HFF-Myc (cell line): ENCODE measurements at regions not wholly inside any gene's neighbourhood (a gene's known extent, or its start where the extent isn't known, plus 50 kb on each side); places are given as distances from the start of the nearest gene placed in this dataset.

Source experiments
- DNase-seq: peaks from one replicate; pipeline ENCODE4 v3.0.0-alpha.2; 2011; ENCODE audit warnings: low read depth; ENCODE audit errors: extremely low read depth
- H3K4me3 ChIP-seq: replicated peaks from 2 replicates; pipeline ENCODE4 v1.5.1; 2011; ENCODE audit warnings: low read depth, mild to moderate bottlenecking, control low read depth, low read length
- CTCF ChIP-seq: IDR thresholded peaks from 2 replicates; pipeline ENCODE4 v1.5.1; 2012; ENCODE audit warnings: mild to moderate bottlenecking, low read depth, low read length, control low read depth; ENCODE audit errors: missing control alignments

GRCh38 chr3:176208915-176209314, 988.4 kb downstream of the TBL1XR1 start:
- TF ChIP-seq CTCF, result no peak
- DNase-seq, result no peak
- H3K4me3 ChIP-seq, result no peak overlapping the region

- TF ChIP-seq CTCF, result no peak
- no peak overlapping the region for H3K4me3 ChIP-seq
- no peak for DNase-seq
These were observed 989.0 kb downstream of the TBL1XR1 start for GRCh38 chr3:176208283-176208682.

GRCh38 chr3:176206809-176207208, 990.5 kb downstream of the TBL1XR1 start:
- TF ChIP-seq CTCF, result no peak
- H3K4me3 ChIP-seq, result no peak overlapping the region
- no peak for DNase-seq

- no peak overlapping the region for H3K4me3 ChIP-seq
- no peak for DNase-seq
- TF ChIP-seq CTCF, result no peak
These were observed 994.6 kb downstream of the TBL1XR1 start for GRCh38 chr3:176202652-176203051.

- no peak for DNase-seq
- no peak for TF ChIP-seq CTCF
- H3K4me3 ChIP-seq, result no peak overlapping the region
These were observed 1004.1 kb downstream of the TBL1XR1 start for GRCh38 chr3:176193032-176193730.

- no peak for TF ChIP-seq CTCF
- no peak for DNase-seq
- no peak overlapping the region for H3K4me3 ChIP-seq
These were observed 1006.5 kb downstream of the TBL1XR1 start for GRCh38 chr3:176190755-176191154.

- no peak for DNase-seq
- TF ChIP-seq CTCF, result no peak
- no peak overlapping the region for H3K4me3 ChIP-seq
These were observed 1014.1 kb downstream of the TBL1XR1 start for GRCh38 chr3:176183181-176183580.
